ENCODE measurements at regions not wholly inside any gene's neighbourhood (a gene's known extent, or its start where the extent isn't known, plus 50 kb on each side); places are given as distances from the start of the nearest gene placed in this dataset.

DNA sequence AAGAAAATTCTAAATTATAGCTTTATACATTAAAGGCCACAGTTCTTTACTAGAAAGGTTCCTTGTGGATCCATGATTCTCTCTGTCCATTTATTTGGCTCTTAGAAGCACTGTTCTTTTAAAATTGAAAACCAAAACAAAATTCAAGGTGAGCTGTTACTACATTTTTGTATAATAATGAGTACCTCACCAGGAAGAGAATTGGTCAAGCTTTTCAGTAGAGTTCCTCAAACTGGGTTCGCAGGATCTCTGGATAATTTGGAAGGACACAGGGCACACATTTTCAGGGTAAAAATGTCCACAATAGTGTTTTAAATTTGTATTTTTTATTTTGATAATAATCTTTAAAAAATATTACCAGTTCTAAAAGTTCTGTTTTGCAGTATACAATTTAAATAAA, 93.0 kb downstream of the PPP1R3A start:
- H3K27ac ChIP-seq: no peak overlapping the region

DNA sequence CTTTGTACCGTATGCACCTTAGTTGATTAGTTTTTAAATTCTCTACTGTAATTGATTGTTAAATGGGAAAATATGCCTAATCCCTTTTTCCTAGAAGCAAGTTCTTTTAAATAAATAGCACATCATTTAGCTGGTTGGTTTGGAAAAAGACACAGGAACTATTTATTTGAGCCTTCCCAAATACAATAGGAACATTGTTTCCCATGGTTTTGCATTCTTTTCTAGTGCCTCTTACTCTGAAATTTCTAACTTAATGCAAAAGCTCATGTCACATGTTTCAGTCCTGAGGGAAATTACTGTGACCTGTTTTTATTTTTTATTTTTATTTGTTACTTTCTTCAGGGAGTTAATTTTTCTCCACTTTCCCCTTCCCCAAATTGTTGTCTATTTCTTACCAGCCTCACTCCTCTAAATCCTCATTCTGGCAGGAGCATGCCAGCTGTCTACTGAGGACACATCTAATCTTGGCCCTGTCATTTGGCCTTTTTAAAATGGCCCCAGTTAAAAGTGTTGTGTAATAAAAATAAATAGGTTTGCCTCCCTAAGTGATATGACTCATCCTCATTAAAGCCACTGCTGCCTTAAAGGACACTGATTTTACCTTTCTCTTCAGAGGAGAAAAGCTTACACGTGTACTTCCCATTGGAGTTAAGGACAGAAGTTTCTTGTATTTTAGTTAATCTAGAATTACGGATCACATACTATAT, 94.5 kb downstream of the PPP1R3A start:
- no peak overlapping the region for H3K9ac ChIP-seq
- no peaks in the 10 kb centered on the region for H3K36me3 ChIP-seq
- H3K27me3 ChIP-seq: no peaks in the 10 kb centered on the region
- H3K4me1 ChIP-seq: no peaks in the 10 kb centered on the region
- no peak overlapping the region for H3K4me3 ChIP-seq
- H4K20me1 ChIP-seq: no peaks in the 10 kb centered on the region
- no peak overlapping the region for H3K27ac ChIP-seq
- no peaks in the 10 kb centered on the region for H3K9me3 ChIP-seq (replicated peaks in 1 of 11)
- no peak overlapping the region for H3K4me2 ChIP-seq
- peak in 1 of 11 experiments; percentile 11; a peak in 1 of 22 replicates for TF ChIP-seq Cebpa-rat (IDR thresholded peaks at IDR 0.05)

More for the DNA sequence above, 93.0 kb downstream of the PPP1R3A start:
- H3K4me1 ChIP-seq: no peaks in the 10 kb centered on the region
- H3K4me2 ChIP-seq: no peak overlapping the region
- no peak for TF ChIP-seq Cebpa-rat (IDR thresholded peaks at IDR 0.05)
- no peaks in the 10 kb centered on the region for H4K20me1 ChIP-seq
- no peaks in the 10 kb centered on the region for H3K27me3 ChIP-seq
- H3K4me3 ChIP-seq: no peak overlapping the region
- H3K36me3 ChIP-seq: no peaks in the 10 kb centered on the region
- no peaks in the 10 kb centered on the region for H3K9me3 ChIP-seq (replicated peaks in 1 of 11)
- no peak overlapping the region for H3K9ac ChIP-seq

DNA sequence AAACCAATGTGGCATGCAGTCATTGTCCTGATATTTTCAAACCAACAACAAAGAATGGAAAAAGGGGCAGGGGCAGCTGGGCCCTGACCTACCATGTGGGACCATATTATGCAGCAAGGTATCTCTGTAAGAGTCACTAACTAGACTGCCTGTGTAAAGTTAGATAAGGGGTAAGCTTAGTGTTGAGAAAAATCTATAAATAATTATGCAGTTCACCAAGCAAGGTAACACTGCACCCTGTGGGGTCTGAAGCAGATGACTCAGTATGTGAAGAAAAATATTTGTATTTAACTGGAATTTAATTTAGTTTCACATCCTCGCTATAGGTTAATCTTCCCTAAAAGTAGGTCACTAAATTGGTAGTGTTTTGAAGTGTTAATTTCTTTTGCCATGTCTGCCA, 99.3 kb downstream of the PPP1R3A start:
- Histone ChIP-seq H3K27me3 (no peaks in the 10 kb centered on the region), H3K36me3 (no peaks in the 10 kb centered on the region), H3K4me1 (no peaks in the 10 kb centered on the region), H3K4me2 (no peak overlapping the region), H3K9me3 (replicated peaks in 1 of 11) (no peaks in the 10 kb centered on the region), H3K27ac (no peak overlapping the region), H3K9ac (no peak overlapping the region), H3K4me3 (no peak overlapping the region), H4K20me1 (no peaks in the 10 kb centered on the region)
- TF ChIP-seq Cebpa-rat (IDR thresholded peaks at IDR 0.05): no peak

DNA sequence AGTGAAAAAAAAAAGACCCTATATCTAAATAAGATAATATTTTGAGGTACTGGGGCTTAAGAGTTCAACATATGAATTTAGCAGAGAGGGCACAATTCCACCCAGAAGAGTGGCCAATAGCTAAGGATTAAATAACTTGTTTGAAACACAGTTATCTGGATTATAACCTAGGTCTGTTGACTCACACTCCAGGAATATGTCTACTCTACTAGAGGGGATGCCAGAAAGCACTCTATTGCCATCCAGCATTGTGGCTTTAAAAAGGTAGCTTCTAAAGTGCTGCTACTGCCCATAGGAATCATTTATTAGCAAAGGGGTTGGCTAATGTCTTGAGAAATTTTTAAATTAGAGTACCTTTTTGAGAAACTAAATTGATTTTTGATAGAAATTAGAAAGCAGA, 102.2 kb downstream of the PPP1R3A start:
- no peak for TF ChIP-seq Cebpa-rat (IDR thresholded peaks at IDR 0.05)
- H3K27ac ChIP-seq: no peak overlapping the region
- no peaks in the 10 kb centered on the region for H3K36me3 ChIP-seq
- no peaks in the 10 kb centered on the region for H3K27me3 ChIP-seq
- H4K20me1 ChIP-seq: no peaks in the 10 kb centered on the region
- no peak overlapping the region for H3K4me2 ChIP-seq
- no peak overlapping the region for H3K9ac ChIP-seq
- no peaks in the 10 kb centered on the region for H3K9me3 ChIP-seq (replicated peaks in 1 of 11)
- no peaks in the 10 kb centered on the region for H3K4me1 ChIP-seq
- H3K4me3 ChIP-seq: no peak overlapping the region

DNA sequence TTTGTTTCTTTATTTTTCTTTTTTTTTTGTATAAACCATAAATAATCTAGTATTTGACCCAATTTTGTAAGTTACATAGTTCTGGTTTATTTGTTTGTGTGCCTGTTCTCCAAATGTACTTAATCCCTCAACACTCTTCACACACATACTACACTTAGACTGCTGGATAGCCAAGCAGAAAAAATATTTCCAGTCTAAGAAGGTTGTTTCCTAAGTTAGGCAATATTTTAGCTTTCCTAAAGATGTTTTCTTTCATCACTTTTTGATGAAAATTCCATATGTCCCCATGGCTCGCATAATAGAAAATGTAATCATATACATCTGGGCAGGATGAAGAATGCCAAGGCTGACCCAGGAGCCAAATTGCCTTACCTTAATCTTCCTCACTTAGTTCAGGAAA, 105.3 kb downstream of the PPP1R3A start:
- Histone ChIP-seq H3K27ac (no peak overlapping the region), H3K27me3 (no peaks in the 10 kb centered on the region), H3K9ac (no peak overlapping the region), H3K4me2 (no peak overlapping the region), H3K4me3 (no peak overlapping the region), H3K9me3 (replicated peaks in 1 of 11) (no peaks in the 10 kb centered on the region), H3K36me3 (no peaks in the 10 kb centered on the region), H3K4me1 (no peaks in the 10 kb centered on the region), H4K20me1 (no peaks in the 10 kb centered on the region)
- no peak for TF ChIP-seq Cebpa-rat (IDR thresholded peaks at IDR 0.05)

DNA sequence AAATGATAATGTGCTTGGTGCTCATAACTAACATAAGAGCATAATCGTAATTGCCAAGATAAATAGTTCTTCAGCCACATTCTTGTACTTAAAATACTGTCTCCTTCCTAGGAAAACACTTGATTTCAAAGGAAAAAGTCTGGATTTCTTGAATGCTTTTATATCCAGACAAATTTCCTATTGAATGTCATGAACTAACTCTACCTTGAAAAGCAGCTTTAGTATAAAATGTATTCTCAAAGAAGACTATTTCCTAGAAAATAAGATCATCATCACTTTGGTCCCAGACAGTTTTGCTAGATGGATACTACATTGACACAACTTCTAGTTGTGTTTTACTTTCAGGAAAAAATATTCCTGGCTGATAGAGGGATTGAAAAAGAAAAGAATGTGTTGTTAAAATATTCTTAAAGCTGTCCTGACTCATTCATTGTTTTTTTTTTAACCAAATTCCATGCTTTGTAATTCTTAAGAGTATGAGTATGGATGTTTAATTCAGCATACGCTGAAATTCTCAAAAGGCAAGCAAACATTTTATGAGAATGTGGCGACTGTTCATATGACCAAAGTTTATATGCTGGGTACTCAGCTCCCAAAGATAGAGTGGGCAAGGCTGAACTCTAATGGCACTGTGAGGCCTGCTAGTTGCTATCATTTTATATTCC, 106.1 kb downstream of the PPP1R3A start:
- Histone ChIP-seq H3K4me1 (no peaks in the 10 kb centered on the region), H3K36me3 (no peaks in the 10 kb centered on the region), H3K4me3 (no peak overlapping the region), H3K27me3 (no peaks in the 10 kb centered on the region), H3K9me3 (replicated peaks in 1 of 11) (no peaks in the 10 kb centered on the region), H3K9ac (no peak overlapping the region), H4K20me1 (no peaks in the 10 kb centered on the region), H3K27ac (no peak overlapping the region), H3K4me2 (no peak overlapping the region)
- no peak for TF ChIP-seq Cebpa-rat (IDR thresholded peaks at IDR 0.05)

DNA sequence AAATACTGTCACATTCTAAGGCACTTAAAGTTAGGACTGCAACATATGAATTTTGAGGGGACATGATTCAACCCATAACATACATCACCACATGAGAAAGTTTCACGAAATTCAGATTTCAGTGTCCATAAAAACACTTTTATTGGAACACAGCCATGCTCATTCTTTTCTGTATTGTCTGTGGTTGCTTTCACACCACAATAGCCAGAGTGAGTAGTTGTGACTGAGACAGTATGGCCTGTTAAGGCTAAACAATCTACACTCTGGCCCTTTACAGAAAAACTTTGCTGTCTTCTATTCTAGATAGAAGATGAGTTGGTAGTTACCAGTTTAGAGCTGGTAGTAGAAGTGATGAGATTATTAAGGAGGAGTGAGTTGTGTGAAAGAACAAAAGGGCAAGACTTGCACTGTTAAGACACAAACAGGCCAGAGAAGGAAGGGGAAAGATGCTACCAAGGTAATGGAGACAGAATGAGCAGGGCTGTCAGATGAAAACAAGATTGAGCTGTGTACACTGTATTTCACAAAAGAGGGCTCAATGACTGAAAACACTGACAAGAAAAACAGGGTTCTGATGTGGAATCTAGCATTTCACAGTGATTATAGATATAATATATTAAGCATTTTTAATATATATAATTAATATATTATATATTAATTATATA, 108.6 kb downstream of the PPP1R3A start:
- H3K27ac ChIP-seq: no peak overlapping the region
- H4K20me1 ChIP-seq: no peaks in the 10 kb centered on the region
- H3K4me1 ChIP-seq: no peaks in the 10 kb centered on the region
- no peaks in the 10 kb centered on the region for H3K27me3 ChIP-seq
- no peak overlapping the region for H3K9ac ChIP-seq
- no peaks in the 10 kb centered on the region for H3K9me3 ChIP-seq (replicated peaks in 1 of 11)
- no peak for TF ChIP-seq Cebpa-rat (IDR thresholded peaks at IDR 0.05)
- no peak overlapping the region for H3K4me2 ChIP-seq
- H3K36me3 ChIP-seq: no peaks in the 10 kb centered on the region
- H3K4me3 ChIP-seq: no peak overlapping the region

DNA sequence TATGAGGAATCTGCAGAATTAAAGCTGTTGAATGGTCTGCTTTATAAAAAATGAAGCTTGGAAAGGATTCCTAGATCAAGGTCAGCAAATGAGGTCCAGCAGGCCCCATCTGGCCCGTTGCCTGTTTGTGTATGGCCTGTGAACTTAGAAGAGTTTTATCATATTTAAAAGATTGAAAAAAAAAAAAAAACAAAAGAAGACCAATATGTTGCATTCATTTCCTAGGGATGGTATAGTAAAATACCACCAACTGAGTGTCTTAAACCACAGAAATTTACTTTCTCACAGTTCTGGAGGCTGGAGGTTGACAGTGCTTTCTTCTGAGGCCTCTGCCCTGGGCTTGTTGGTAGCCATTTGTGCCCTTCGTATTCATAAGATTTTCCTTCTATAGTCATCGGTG, 109.2 kb downstream of the PPP1R3A start:
- Histone ChIP-seq H3K9me3 (replicated peaks in 1 of 11) (no peaks in the 10 kb centered on the region), H3K9ac (no peak overlapping the region), H4K20me1 (no peaks in the 10 kb centered on the region), H3K4me2 (no peak overlapping the region), H3K4me3 (no peak overlapping the region), H3K36me3 (no peaks in the 10 kb centered on the region), H3K27ac (no peak overlapping the region), H3K27me3 (no peaks in the 10 kb centered on the region), H3K4me1 (no peaks in the 10 kb centered on the region)
- no peak for TF ChIP-seq Cebpa-rat (IDR thresholded peaks at IDR 0.05)

DNA sequence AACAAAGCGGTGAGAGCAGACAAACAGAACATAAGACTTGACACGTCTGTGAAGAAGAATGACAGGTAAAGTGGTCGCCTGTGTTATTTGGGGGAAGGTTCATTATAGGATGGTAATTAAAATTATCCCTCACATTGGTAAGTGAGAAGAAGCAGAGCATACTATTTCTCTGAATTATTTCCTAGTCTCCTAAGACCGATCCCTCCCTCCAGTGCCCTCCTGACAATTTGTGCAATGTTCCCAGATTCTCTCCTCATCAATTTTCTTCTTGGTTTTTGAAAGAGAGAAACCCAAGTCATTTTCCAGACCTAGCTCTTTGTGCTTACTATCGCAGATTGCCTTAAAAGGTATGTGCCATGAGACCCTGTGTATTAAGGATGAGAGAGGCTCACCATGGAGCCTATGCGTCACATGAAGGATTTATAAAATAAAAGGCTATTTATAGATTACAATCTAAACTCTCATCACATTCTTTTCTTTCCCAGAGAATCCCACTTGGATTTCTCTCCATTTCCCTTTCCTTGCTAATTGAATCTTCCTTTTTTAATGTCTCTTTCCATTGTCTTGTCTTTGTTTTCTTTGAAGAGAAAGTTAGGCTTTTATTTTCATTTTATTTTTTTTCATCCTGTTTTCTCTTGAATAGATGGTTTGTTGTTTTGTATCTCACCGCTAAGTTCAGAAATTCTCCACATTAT, 112.0 kb downstream of the PPP1R3A start:
- Histone ChIP-seq H4K20me1 (no peaks in the 10 kb centered on the region), H3K4me1 (no peaks in the 10 kb centered on the region), H3K27ac (no peak overlapping the region), H3K4me2 (no peak overlapping the region), H3K36me3 (no peaks in the 10 kb centered on the region), H3K4me3 (no peak overlapping the region), H3K9ac (no peak overlapping the region), H3K27me3 (no peaks in the 10 kb centered on the region), H3K9me3 (replicated peaks in 1 of 11) (no peaks in the 10 kb centered on the region)
- TF ChIP-seq Cebpa-rat (IDR thresholded peaks at IDR 0.05): no peak
